ENCODE measurements at regions not wholly inside any gene's neighbourhood (a gene's known extent, or its start where the extent isn't known, plus 50 kb on each side); places are given as distances from the start of the nearest gene placed in this dataset.

DNA sequence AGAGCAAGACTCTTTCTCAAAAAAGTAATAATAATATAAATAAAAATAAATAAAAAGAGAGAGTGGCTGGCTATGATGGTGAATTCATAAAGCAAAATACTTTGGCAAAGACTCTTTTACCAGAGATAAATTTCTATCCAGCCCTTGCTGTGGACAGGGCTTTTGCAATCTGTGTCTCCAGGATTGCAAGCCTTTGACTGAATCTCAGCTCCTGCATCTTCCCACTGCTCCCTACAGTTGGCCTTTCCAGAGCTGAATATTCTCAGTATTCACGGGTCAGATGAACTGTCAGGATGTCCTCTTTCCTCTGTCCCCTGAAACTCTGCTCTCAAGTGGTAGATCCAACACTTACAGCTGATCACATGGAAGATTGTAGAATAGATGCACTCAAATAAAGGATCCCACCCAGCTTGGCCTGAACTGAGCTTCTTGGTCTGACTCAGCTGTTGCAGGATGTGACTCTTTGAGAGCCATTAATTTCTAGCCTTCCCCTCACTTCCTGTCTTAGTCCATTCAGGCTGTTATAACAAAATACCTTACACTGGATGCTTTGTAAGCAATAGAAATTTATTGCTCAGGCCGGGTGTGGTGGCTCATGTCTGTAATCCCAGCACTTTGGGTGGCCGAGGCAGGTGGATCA, 123.4 kb upstream of the GUCY1A1 start:
- TF ChIP-seq CTCF (IDR thresholded peaks at IDR 0.05; ENCODE audit: low read depth, low read length) = no peak
- no peak overlapping the region for H3K4me3 ChIP-seq (ENCODE audit: low read depth, low read length)

DNA sequence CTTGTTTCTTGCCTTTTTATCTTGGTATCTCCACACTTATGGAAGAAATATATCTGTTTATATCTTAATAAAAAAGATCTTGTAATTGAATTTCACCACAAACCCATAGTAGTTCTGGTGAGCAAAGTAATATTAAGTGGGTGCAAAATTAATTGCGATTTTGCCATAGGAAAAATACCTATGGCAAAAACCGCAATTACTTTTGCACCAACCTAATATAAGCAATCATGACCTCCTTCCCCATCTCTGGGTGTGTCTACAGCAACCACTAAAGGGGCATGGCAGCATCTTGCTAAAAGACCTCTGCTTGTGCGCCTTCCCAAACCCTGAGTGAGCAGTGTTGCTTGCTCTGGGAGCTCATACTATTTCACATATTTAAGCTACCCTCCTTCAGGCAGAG, 124.2 kb upstream of the GUCY1A1 start:
- no peak overlapping the region for H3K4me3 ChIP-seq (ENCODE audit: low read depth, low read length)
- no peak for TF ChIP-seq CTCF (IDR thresholded peaks at IDR 0.05; ENCODE audit: low read depth, low read length)

DNA sequence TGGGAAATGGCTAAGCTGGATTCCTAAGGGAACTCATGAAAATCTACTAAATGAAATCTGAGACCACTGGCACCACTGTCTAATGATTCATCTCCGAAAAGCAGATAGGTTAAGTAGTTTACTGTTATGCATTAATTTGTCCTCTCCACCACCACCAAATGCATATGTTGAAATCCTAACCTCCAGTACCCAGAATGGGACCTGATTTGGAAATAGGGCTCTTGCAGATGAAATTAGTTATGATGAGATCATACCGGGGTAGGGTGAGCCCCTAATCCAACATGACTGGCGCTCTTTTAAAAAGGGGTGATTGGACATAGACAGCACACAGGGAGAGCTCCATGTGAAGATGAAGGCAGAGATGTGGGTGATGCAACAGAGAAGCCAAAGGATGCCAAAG, 124.9 kb upstream of the GUCY1A1 start:
- TF ChIP-seq CTCF (IDR thresholded peaks at IDR 0.05; ENCODE audit: low read depth, low read length) = no peak
- no peak overlapping the region for H3K4me3 ChIP-seq (ENCODE audit: low read depth, low read length)

DNA sequence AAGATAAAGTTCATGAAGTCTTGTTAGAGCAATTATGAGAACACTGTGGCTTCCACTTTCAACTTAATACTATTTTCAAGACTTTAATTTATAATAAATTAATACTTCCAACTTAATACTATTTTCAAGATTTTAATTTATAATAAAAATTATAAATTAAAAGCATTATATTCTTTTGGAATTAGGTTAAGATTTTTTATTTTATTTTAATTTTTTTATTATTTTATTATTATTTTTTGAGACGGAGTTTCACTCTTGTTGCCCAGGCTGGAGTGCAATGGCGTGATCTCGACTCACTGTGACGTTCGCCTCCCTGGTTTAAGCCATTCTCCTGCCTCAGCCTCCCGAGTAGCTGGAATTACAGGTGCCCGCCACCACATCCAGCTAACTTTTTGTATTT, 126.0 kb upstream of the GUCY1A1 start:
- H3K4me3 ChIP-seq (ENCODE audit: low read depth, low read length) = no peak overlapping the region
- TF ChIP-seq CTCF (IDR thresholded peaks at IDR 0.05; ENCODE audit: low read depth, low read length) = no peak

- TF ChIP-seq CTCF (IDR thresholded peaks at IDR 0.05; ENCODE audit: low read depth, low read length) = no peak
Observed at GRCh38 chr4:155539746-155540145, 126.9 kb upstream of the GUCY1A1 start.

DNA sequence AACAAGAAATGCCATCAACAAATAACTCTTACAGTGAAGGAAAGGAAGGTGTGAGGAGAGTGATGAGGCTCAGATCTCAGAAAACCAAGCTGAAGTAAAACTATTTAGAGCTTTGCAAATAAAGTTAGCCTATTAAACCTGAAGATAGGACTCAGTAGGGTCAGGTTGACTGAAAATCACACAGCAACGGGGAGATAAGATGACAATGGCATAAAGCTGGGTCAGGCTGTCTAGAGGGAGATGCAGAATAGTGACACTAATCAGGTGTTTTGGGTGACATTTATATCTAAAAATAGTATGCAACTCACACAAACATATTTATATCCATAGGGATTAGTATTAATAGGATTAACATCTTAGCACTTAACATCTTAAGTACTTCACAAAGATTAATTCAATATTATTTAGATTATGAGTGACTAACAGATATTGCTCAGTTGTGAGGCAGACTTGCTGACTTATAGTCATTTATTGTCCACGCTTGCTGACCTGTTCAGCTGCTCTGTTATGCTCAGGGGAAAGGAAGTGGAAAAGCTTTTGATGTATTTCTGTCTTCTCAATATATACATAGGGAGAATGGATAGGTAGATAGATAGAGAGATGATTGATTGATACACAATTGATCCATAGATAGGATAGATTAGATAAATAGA, 130.7 kb upstream of the GUCY1A1 start:
- no peak overlapping the region for H3K4me3 ChIP-seq (ENCODE audit: low read depth, low read length)
- no peak for TF ChIP-seq CTCF (IDR thresholded peaks at IDR 0.05; ENCODE audit: low read depth, low read length)

More at GRCh38 chr4:155539746-155540145, 126.9 kb upstream of the GUCY1A1 start:
- no peak overlapping the region for H3K4me3 ChIP-seq (ENCODE audit: low read depth, low read length)

- no peak overlapping the region for H3K4me3 ChIP-seq (ENCODE audit: low read depth, low read length)
- no peak for TF ChIP-seq CTCF (IDR thresholded peaks at IDR 0.05; ENCODE audit: low read depth, low read length)
Observed at GRCh38 chr4:155532373-155533085, 134.1 kb upstream of the GUCY1A1 start.
